GM18907 (cell line): ENCODE measurements at regions not wholly inside any gene's neighbourhood (a gene's known extent, or its start where the extent isn't known, plus 50 kb on each side); places are given as distances from the start of the nearest gene placed in this dataset.
"Not testable (repeated sequence)": the region's sequence is repeated elsewhere in the genome, so short reads cannot be mapped to it uniquely, and the experiment has no call there.

Experiments
- ATAC-seq: cut with Tn5 transposase; IDR thresholded peaks from one replicate; pipeline ENCODE4 v1.9.1; 2021; ENCODE audit warnings: mild to moderate bottlenecking, moderate library complexity; ENCODE audit not compliant: unreplicated experiment

- no peak for ATAC-seq
Observed at GRCh38 chr2:208674919-208675318, 268.3 kb downstream of the PTH2R start.

DNA sequence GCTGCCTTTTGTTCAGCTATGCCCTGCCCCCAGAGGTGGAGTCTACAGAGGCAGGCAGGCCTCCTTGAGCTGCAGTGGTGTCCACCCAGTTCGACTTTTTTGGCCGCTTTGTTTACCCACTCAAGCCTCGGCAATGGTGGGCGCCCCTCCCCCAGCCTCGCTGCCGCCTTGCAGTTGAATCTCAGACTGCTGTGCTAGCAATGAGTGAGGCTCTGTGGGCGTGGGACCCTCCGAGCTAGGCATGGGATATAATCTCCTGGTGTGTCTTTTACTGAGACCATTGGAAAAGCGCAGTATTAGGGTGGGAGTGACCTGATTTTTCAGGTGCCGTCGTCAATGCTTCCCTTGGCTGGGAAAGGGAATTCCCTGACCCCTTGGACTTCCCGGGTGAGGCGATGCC, 279.3 kb downstream of the PTH2R start:
- ATAC-seq = not testable (repeated sequence)

- peak; percentile 71 for ATAC-seq
Observed at GRCh38 chr2:208686665-208687064, 280.1 kb downstream of the PTH2R start.

GRCh38 chr2:208687720-208688119, 281.1 kb downstream of the PTH2R start:
- not testable (repeated sequence) for ATAC-seq

GRCh38 chr2:208698114-208698513, 291.5 kb downstream of the PTH2R start:
- no peak for ATAC-seq

DNA sequence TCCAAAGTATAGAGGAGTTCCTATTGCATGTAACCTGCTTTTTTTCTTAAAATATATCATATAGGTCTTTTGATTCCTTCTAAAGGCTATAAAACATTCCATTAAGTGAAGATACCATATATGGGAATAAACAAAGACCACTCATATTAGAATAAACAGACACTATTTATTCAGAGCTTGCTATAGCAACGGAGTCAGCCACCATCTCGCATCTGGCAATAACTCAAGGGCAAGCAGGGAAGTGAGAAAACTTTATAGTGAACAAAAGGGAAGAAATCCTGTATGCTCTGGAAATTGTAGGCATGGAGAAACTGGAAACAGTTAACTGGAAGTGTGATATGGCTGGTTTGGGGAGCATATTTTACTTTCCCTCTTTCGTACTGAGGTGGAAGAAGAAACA, 301.9 kb downstream of the PTH2R start:
- no peak for ATAC-seq

GRCh38 chr2:208711598-208711997, 305.0 kb downstream of the PTH2R start:
- ATAC-seq = no peak

DNA sequence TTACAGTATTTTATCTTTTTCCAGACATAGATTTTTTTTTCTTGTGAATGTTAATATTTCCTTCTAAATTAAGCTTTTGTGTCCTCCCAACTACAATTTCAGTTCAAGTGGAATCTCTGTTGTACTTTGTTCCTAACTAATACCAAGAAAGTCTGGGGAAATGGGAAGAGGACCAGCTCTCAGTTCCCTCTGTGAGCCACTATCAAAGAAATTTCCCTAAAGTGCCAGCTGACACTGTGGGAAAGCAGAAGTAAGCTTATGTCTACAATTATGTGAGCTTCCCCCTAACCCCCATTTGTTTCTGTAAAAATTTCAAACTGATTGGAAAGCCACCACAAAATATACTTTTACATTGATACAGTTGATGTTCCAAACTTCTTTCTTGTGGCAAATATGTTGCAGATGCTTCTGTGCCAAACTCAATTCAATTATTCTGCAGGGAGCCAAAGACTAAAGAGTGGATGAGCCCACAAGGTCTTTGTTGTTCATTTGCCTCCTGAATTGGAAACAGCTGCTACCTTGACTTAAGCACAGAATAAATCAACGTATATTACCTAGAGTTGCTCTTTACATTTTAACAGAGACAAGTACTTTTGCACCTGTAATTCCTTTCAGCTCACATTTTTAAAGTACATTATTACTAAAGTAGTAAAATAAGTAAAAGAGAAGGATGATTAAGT, 306.6 kb downstream of the PTH2R start:
- no peak for ATAC-seq

- ATAC-seq = no peak
Observed at GRCh38 chr2:208718828-208719227, 312.2 kb downstream of the PTH2R start.

DNA sequence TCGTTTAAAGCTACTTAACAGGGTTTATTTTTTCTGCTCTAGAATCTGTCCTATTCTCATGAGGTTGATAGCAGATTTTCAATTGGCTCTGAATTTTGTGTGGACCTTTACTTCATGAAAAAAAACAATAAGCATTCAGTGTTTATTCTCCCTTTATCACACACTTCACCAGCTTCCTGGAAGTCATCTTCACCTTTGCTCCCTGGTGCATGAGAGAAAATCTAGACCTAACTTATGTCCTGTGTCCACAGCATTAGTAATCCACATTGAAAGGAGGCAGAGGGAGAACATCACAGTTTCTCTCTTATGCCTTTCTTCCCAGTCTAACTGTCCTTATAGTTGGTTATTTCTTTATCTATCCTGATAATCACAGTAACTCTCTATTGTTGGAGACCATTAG, 316.1 kb downstream of the PTH2R start:
- ATAC-seq = no peak

GRCh38 chr2:208725280-208725679, 318.7 kb downstream of the PTH2R start:
- ATAC-seq = no peak

GRCh38 chr2:208726242-208726641, 319.6 kb downstream of the PTH2R start:
- no peak for ATAC-seq

DNA sequence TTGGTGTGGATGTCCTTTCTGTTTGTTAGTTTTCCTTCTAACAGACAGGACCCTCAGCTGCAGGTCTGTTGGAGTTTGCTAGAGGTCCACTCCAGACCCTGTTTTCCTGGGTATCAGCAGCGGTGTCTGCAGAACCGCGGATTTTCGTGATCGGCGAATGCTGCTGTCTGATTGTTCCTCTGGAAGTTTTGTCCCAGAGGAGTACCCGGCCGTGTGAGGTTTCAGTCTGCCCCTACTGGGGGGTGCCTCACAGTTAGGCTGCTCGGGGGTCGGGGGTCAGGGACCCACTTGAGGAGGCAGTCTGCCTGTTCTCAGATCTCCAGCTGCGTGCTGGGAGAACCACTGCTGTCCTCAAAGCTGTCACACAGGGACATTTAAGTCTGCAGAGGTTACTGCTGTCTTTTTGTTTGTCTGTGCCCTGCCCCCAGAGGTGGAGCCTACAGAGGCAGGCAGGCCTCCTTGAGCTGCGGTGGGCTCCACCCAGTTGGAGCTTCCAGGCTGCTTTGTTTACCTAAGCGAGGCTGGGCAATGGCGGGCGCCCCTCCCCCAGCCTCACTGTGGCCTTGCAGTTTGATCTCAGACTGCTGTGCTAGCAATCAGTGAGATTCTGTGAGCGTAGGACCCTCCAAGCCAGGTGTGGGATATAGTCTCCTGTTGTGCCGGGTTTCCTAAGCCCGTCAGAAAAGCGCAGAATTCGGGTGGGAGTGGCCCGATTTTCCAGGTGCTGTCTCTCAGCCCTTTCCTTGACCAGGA, 345.2 kb downstream of the PTH2R start:
- not testable (repeated sequence) for ATAC-seq

GRCh38 chr2:208757364-208757763, 350.8 kb downstream of the PTH2R start:
- ATAC-seq = no peak

GRCh38 chr2:208773074-208773473, 366.5 kb downstream of the PTH2R start:
- not testable (repeated sequence) for ATAC-seq

GRCh38 chr2:208781166-208781565, 374.6 kb downstream of the PTH2R start:
- ATAC-seq = no peak

DNA sequence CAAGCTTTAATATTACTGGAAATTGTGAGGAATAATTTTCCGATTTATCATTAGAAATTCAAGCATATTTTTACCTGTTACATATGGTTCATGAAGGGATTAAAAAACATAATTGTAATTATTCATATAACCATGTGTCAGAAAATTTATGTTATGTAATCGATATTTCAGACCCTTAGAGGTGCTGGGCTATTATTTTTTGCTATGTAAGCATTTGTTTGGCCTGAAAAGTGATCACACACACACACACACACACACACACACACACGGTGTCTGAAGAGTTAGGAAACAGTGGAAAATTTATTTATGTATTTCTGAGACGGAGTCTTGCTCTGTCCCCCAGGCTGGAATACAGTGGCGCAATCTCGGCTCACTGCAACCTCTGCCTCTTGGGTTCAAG, 375.5 kb downstream of the PTH2R start:
- ATAC-seq = no peak

- ATAC-seq = no peak
Observed at GRCh38 chr2:208783184-208783583, 376.6 kb downstream of the PTH2R start.

DNA sequence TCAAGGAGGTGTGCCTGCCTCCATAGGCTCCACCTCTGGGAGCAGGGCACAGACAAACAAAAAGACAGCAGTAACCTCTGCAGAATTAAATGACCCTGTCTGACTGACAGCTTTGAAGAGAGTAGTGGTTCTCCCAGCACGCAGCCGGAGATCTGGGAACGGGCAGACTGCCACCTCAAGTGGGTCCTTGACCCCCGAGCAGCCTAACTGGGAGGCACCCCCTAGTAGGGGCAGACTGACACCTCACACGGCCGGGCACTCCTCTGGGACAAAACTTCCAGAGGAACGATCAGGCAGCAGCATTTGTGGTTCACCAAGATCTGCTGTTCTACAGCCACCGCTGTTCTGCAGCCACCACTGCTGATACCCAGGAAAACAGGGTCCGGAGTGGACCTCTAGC, 378.2 kb downstream of the PTH2R start:
- not testable (repeated sequence) for ATAC-seq

- ATAC-seq = no peak
Observed at GRCh38 chr2:208791257-208791656, 384.7 kb downstream of the PTH2R start.

DNA sequence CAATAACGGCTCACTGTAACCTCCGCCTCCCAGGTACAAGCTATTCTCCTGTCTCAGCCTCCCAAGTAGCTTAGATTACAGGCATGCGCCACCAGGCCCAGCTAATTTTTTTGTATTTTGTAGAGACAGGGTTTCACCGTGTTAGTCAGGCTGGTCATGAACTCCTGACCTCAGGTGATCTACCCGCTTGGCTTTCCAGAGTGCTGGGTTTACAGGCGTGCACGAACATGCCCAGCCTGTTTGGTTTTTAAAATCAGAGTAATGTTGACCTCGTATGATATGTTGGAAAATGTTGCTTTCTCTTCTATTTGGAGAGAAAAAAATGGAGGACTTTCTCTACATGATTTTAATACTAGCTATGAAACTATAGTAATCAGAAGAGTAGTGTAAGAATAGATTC, 386.2 kb downstream of the PTH2R start:
- no peak for ATAC-seq

DNA sequence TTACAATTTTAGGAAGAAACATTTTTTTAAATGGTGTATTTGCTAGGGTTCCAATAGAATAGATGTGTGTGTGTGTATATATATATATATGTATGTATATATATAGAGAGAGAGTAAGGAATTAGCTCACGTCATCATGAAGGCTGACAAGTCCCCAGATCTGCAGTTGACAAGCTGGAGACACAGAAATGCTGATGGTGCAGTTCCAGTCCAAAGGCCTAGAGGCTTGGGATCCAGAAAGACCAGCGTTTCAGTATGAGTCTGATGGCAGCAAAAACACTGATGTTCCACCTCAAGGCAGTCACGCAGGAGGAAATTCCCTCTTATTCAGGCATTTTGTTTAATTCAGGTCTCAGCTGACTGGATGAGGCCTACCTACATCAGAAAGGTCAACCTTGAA, 386.8 kb downstream of the PTH2R start:
- no peak for ATAC-seq
